Activated CD8-positive, alpha-beta memory T cell treated with anti-CD3 and anti-CD28 coated beads for 1 hour (primary cell): ENCODE measurements at regions not wholly inside any gene's neighbourhood (a gene's known extent, or its start where the extent isn't known, plus 50 kb on each side); places are given as distances from the start of the nearest gene placed in this dataset.

Experiments used
- DNase-seq, 2 donors: peaks; one replicate each; pipeline ENCODE4 v3.0.0-alpha.2; 2020; ENCODE audit warnings: low read depth in 1 of 2; ENCODE audit errors: extremely low read depth in 1 of 2

GRCh38 chr1:201653883-201654282 lies 115.0 kb downstream of the NAV1 start:
- DNase-seq, result no peak

DNA sequence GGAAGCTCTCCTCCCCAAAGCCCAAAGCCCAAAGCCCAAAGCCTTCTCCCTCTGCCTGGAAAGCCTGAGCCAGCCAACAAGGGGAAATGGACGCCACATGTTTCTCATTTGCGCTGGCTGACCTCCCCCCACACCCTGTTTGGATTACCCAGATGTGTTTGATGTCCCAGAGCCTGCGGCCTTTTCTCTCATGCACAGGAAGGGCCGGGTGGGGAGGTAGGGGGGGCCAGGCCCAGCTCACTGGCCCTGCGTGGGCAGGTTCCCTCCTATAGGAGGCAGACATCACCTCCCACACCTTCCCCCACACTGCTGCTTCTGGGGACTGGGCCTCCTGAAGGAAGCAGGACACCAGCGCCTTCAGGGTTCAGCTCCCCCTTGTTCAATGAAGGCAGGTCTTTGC lies 116.3 kb downstream of the NAV1 start:
- no peak for DNase-seq

- DNase-seq, result no peak
Observed at GRCh38 chr1:201655910-201656309, 117.0 kb downstream of the NAV1 start.

GRCh38 chr1:201656311-201657032 lies 117.5 kb downstream of the NAV1 start:
- no peak for DNase-seq

- no peak for DNase-seq
Observed at GRCh38 chr1:201659572-201659971, 120.6 kb downstream of the NAV1 start.

DNA sequence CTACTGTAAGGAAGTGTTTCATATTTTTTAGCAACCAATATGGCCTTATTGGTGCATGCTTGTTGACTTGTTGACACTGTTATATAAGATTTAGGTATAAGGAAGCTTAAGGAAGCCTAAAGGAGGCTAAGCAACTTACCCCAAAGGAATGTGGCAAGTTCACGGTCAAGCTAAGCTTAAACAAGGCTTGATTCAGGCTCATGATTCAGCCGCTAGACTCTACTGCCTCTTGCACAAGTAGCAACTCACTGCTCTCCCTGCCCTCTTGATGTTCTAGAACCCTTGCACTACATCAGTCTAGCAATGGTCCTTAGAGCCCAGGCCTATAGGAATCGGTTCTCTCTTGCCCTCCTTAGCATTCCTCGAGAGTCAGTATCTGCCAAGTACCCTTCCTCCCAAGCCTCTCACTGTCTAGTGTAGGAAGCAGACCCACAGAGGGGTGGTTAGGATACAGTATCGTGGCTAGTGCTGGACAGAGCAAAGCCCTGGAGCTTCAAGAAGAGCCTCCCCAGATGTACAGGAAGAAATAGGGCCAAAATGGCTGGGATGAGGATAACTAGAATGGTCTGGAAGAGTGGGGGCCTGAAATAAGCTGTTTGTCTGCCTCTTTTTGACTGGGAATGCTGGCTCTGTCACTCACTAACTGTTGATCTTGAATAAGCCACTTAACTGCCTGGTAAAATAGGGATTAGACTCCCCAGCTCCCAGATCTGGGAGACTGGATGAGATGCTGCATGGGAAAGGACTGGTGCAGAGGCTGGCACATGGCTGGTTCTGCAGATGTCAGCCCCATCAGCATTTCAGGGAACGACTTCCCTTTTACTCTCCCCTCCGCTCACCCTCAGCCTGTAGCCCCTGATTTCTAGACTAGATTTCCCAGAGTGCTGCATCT lies 122.2 kb downstream of the NAV1 start:
- DNase-seq, result no peak

- no peak for DNase-seq
Observed at GRCh38 chr1:201661823-201662359, 123.0 kb downstream of the NAV1 start.

GRCh38 chr1:201662646-201663045 lies 123.7 kb downstream of the NAV1 start:
- DNase-seq, result no peak

GRCh38 chr1:201663491-201664113 lies 124.7 kb downstream of the NAV1 start:
- DNase-seq, result no peak

DNA sequence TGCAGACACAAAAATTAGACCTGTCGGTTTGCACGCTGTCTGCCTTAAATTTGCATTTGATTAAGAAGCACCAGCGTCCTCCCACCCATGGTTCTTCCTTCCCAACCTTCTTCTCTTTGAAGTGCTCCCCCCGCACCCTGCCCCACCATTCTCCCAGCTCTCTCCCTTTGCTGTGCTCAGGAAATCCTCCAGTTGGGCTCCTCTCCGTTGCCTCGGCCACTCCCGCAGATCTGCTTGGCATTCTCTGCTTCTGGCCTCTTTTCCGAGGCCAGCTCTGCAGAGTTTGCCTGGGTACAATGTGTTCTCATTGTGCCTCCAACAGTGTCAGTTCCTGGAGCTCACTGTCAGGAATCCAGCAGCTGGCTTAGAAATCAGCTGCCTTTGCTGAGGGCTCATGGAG lies 126.1 kb downstream of the NAV1 start:
- DNase-seq, result no peak

DNA sequence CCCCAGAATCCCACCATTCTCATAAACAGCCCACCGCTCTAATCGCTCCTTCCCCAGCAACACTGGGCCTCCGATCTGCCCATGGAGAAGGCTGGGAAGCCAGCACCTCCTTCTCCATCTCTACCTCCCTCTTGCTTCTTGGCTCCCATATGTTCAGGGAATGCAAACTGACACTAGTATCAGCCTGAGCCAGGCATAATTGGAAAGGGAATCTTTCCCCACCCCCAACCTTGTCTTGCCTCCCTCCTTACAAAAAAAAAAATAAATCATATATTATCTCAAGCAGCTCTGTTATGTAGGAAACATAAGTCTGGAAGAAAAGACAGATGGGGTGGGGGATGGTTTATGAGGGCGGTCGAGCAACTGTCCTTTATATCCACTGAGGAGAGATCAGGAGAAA lies 127.2 kb downstream of the NAV1 start:
- DNase-seq, result no peak

GRCh38 chr1:201666645-201667044 lies 127.7 kb downstream of the NAV1 start:
- no peak for DNase-seq

DNA sequence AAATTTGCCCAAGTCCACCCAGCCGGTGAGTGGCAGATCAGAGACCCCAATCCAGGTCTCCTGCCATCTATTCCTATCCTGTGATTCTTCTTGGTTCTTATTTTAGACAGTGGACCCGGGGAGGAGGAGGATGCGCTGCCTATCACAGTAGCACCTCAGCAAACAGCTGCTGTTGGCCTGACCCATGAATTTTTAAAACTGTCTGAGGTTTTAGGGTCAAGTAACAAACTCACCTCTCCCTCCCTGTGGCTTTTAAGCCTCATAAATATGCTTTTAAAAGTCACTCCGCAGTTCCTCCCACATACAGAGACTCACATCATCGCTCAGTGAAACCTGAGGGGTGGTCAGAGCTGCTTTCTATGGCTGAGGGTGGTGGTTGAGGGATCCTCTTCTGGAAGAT lies 128.6 kb downstream of the NAV1 start:
- no peak for DNase-seq

DNA sequence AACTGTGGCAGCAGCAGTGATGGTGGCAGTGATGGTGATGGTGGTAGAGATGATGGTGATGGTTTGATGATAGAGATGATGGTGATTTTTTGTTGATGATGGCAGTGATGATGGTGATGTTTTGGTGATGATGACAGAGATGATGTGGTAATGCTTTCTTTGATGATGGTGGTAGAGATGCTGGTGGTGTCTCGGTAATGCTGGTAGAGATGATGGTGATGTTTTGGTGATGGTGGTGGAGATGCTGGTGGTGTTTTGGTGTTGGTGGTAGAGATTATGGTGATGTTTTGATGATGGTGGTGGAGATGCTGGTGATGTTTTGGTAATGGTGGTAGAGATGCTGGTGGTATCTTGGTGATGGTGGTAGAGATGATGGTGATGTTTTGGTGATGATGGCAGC lies 131.6 kb downstream of the NAV1 start:
- DNase-seq, result no peak

DNA sequence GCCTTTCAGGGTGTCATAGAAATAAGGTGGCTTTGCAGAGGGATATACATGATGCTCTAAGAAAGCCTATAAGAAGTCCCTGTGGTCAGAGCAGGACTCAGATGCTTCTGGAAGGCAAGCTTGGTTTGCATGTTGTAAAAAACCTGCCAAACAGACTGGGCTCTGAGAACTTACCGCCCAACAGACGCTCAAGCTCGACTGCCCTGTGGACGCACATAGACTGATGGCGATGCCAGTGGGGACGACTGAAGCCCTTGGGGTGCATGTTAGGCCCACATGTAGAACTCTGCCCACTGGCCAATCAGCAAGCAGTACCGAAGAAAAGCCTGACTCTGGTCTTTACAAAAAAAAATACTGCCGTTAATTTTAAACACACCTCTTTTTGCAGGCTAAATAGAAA lies 133.8 kb downstream of the NAV1 start:
- no peak for DNase-seq

DNA sequence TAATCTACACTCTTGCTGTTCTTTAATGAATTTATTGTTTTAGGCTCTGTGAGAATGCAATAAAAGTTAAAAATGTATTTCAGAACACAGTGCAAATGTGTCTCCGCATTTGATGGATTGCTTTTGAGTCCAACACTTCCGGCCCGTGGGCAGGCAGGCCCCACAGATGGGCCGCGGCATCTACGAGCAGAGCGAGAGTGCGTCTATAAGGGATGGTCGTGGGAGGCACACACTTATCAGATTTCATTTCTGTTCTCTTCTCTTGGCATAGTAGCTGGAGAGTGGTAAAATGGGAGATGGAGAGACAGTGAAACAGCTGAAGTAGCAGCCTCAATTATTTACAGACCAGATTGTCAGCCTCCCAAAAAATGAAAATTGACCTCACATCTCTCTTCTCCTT lies 134.2 kb downstream of the NAV1 start:
- no peak for DNase-seq

DNA sequence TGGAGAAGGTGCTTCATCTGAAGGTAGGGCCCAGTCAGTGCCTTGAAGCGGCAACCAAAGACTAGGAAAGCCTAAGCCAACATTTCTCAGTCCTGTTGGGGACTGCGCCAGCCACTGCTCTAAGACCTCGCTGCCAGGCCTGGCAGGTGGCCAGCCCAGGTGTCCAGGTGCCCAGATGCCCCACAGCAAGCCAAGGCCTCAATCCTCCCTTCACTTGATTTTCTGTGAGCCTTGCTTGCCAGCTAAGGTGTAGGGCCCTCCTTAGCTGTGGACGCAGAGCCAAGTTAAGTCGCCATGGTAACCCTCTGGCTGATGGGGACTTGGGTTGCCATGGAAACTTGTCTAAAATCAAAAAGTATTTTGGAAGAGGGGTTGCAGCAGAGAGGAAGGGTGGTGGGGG lies 135.0 kb downstream of the NAV1 start:
- no peak for DNase-seq

DNA sequence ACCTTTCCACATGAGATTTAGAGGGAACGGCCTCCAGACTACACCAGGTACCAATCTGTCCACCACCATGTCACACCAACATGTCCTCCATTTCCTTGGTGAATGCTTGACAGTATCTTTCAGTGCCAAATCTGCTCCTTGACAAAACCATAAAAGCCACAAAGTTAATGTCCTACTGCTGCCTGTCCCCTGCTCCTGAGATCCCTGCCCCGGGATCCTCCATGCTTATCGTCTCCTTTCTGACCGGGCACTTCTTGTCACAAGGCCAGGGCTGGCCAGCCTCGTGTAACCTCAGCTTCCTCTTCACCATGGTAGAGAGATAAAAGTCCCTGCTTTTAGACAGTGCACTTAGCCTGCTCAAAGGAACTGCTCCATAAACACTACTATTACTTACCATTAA lies 136.2 kb downstream of the NAV1 start:
- DNase-seq, result no peak

- no peak for DNase-seq
Observed at GRCh38 chr1:201676197-201676596, 137.3 kb downstream of the NAV1 start.

- DNase-seq, result no peak
Observed at GRCh38 chr1:201676641-201677040, 137.7 kb downstream of the NAV1 start.

- no peak for DNase-seq
Observed at GRCh38 chr1:201678264-201679101, 139.6 kb downstream of the NAV1 start.
